NCI-H1417 (cell line): ENCODE measurements at regions not wholly inside any gene's neighbourhood (a gene's known extent, or its start where the extent isn't known, plus 50 kb on each side); places are given as distances from the start of the nearest gene placed in this dataset.
A peak's percentile ranks its signal among the peaks of the same experiment; 100 is the strongest.

Experiments used
- DNase-seq, 3 experiments: peaks; one replicate each; lab custom pipeline; 2025; lab: John Stamatoyannopoulos, UW

- no peak for DNase-seq
Observed at GRCh38 chr13:31049083-31049482, 112.6 kb downstream of the HSPH1 start.

DNA sequence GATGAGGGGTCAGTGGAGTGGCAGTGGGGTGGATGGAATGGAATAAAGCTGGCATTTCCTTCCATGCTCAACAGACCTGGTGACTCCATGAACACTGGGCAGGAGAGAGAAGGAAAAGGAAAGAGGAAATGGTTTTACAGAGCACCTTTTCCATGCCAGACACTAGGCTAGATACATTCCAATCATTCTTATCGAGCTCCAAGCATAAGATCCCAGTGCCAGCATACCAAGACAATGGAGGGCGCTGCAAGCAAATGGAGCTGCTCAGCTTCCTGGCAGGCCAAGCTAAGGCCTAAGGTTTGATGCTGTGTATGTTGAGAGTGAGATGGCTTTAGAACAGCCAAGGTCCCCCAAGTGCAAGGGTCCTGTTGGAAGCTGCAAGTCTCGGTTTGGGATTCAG, 113.2 kb downstream of the HSPH1 start:
- no peak for DNase-seq

- DNase-seq: peak; percentile 73 to 96 (median 91)
Observed at GRCh38 chr13:31046711-31047279, 114.3 kb downstream of the TEX26 start.

DNA sequence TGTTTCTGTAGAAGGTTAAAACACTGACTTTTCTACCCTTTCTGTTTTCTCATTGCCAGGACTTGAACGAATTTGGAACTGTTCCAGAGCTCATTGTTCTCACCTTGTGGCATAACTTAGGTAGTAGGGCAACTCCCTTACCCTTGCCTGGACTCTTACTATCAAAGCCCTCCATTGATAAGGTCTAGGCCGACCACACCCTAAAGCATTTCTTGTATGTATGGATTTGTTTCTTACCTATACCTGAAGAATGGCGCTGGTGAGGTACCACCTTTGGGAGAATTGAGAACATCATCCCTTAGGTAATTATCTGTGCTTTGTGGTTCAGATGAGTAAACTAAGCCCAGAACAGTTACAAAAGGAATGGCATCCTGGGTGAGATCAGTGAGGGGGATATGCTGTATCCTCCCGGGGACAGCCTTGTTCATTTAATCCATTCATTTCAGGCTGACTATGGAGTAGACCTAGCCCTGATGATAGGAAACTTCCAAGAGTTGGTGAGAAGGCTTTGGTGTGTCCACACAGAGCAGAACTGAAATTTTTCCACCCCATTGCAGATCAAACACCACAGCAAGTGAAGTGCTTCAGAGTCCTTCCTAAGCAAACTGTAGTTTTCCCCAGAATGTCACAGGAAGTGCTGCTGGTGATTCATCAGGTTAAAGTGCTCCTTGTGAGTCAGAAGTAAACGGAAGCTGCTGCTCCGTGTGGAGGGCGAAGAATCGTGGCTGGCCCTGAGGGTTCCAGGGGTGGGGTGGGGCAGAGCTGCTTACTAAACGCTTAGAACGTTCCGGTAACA, 113.0 kb downstream of the TEX26 start:
- DNase-seq: peak; percentile 2 to 30 (median 12)

GRCh38 chr13:31044364-31045285, 112.2 kb downstream of the TEX26 start:
- peak; percentile 69 to 86 (median 83) for DNase-seq

DNA sequence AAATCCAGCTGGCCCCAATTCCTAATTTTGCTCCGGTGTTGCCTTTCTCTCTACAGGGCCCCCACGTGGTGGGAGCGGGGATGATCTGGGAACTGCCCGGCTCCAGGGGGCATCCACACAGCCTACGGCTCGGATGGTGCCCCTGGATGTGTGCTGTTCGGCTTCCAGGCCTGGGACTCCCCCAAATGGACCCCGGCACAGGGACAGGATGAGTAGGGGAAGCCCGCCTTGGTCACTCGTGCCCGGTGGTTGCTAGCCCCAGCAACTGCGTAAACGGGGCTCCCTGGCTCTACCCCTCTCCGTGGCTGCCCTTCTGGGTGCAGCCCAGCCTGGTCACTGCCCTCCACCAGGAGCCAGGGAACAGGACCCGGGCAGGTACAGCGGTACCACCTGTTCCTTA, 111.5 kb downstream of the TEX26 start:
- no peak for DNase-seq

- DNase-seq: no peak
Observed at GRCh38 chr13:31042481-31043165, 110.2 kb downstream of the TEX26 start.

DNA sequence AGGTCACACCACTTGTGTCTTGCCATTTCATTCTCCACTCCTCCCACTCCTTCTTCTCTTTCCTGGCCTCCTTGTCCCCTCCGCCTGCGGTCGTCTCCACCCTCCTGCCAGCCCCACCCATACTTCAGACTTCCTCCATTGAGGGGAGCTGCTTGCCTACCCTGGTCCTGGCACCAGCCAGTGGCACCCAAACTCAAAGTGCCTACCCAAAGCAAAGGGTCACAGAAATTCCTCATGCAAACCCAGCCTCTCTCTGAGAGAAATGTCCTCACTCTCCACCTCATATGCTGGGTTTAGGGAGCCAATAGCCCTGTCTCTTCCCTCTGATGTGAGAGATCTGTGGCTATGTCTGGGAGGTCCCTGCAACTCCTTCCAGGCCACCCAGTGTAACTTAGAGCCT, 109.6 kb downstream of the TEX26 start:
- no peak for DNase-seq

GRCh38 chr13:31038834-31039552, 106.5 kb downstream of the TEX26 start:
- DNase-seq: peak in 1 of 3 experiments; percentile 27

DNA sequence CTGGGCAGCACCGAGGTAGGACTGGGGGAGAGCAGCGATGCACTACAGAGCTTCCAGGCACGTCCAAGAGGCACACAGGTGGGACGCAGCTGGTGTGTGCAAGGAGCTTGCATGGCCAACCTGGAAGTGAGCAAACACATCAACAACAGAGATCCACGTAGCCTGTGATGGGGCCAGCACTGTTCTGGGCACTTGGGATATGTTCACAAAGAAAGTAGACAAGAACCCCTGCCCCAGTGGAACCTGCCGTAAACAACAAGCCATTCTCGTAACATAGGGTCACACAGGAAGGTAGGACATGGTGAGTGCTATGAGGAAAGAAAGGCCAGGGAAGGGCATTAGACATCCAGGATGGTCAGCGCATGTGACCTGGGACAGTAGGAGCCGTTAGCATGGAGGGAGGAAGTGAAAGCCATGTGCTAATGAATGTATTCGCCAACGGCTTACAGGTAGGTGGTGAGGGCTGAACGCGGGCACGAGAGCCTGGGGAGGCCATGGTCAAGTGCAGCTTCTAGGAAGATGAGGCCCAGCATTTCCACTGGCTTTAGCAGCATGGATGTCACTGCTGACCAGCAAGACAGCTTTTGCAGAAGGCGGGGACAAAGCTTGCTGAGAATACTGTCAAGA, 105.5 kb downstream of the TEX26 start:
- no peak for DNase-seq

- no peak for DNase-seq
Observed at GRCh38 chr13:31036731-31037695, 104.6 kb downstream of the TEX26 start.

DNA sequence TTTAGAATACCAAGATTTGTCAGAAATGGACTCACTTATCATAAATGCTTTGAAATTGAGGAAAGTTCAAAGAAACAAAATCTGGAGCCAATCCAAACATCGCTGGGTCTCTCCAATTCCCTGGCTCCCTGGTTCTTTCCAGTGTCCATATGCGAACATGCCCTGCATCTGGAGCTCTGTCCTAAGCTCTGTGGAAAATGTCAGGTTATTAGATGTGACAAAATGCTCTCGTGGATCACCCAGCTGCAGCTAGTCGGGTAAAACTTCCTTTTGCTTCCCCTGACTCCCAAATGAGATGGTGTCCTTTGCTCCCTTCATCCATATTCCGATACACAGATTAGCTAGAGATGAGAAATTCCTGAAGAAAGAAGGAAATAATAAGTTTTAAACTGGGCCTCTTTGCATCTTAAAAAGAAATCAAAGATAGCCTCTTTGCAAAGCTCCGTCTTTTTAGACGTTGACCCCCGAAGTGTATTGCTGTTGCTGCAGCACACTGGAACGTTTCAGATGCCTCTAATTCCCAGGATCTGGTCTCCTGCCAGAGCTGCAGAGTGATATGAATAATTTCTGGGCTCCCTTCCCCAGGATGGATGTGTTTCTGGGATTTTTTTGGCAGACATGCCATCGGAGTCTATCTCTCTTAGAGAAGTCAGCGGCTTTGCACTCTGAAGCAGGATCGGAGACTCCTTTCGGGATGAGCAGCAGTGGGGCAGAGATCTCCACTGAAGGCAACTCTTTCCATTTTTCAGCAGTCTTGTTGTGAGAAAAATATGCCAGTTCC, 102.9 kb downstream of the TEX26 start:
- DNase-seq: no peak

- DNase-seq: no peak
Observed at GRCh38 chr13:31032528-31033113, 100.2 kb downstream of the TEX26 start.

DNA sequence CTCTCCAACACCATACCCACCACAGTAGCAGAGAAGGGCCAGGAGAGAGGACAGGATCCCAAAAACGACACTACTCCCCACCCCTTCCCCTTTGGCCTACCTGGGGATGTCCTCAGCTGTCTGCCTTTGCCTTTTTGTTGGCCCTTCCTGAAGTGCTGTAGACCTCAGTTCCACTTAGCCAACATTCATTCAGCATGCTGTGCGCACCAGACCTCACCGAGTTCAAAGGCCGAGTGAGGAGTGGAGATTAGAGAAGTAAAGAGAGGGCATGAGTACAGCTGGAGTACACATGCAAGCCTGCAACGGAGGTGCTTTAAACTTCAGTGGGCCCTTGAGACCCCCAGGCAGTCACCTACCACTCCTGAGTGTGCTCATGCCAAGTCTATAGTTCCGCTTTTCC, 99.0 kb downstream of the TEX26 start:
- DNase-seq: no peak

- DNase-seq: peak in 1 of 3 experiments; percentile 10
Observed at GRCh38 chr13:31029102-31029501, 96.6 kb downstream of the TEX26 start.

- DNase-seq: no peak
Observed at GRCh38 chr13:31027136-31027535, 94.7 kb downstream of the TEX26 start.
